Dermis blood vessel endothelial cell (primary cell): ENCODE measurements at regions not wholly inside any gene's neighbourhood (a gene's known extent, or its start where the extent isn't known, plus 50 kb on each side); places are given as distances from the start of the nearest gene placed in this dataset.
"Not testable (repeated sequence)": the region's sequence is repeated elsewhere in the genome, so short reads cannot be mapped to it uniquely, and the experiment has no call there.

Source experiments
- DNase-seq: peaks from one replicate; pipeline ENCODE4 v3.0.0; 2010

DNA sequence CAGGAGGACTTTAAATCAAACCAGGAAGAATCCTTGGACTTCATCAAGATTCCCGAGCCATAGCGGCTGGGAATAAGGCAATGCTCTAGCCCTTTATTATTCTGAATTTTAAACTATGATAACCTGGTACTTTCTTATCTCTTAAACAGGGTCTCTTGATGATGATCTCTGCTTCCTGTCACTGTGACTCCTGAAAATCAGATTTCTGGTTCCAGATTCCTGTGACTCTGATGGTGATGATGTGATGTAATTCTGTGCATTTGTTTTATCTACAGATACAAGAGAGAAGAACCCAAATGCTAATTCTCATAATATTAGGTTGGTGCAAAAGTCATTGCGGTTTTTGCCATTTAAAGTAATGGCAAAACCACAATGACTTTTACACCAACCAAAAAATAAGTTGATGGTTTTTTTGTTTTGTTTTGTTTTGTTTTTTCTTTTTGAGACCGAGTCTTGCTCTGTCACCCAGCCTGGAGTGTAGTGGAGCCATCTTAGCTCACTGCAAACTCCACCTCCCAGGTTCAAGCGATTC lies 116.3 kb upstream of the CREB1 start:
- no peak for DNase-seq

DNA sequence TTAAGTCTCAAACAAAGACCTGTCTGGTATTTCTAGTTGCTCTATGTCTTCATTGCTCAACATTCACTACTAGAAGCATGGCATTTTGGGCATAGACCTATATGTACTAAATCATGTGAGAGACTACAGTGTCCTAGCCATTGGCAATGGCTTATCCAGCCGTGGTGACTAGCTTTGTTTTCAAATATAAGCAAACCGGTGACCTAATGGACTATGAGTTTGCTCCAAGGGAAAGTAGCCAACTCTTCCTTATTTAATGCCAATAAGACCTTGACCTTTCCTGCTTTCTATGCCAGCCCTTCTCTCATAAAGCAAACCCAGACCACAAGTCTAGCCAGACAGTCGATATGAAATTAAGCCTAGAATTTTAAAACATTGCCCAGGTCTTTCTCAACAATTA lies 113.7 kb upstream of the CREB1 start:
- no peak for DNase-seq

DNA sequence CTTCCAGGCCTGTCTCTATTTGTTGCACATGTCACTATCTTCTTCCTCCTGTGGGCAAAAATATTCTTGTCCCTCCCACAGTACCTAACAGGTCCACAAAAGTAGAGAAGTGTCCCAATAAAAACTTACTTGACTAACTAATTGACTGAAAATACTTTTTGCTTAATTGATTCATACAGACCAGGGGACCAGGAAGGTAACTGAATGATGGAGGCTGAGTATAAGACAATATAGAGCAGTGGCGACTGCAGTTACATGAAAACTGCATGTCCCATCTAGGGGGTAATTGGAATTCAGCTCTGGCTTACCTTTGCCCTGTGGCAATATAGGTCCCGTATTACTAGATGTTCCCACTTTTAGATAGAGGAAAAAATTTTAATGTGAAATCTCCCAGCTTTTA lies 112.9 kb upstream of the CREB1 start:
- DNase-seq: no peak

DNA sequence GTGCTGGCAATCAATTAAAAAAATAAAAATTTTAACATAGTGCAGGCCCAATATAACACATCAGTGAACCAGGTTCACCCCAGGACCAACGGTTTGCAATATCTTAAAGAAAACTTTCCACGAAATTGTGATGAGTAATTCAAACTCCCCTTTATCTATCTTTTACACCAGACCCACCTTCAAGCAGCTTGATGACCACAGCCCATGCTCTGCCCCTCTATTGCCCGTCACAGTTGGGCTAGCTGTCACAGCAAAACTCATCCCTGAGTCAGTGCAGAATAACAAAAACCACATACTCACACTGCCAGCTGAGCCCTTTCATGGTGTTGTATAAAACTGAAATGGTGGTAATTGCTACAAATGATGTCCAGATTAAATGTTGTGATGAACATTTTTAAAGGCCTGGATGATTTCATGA lies 112.5 kb upstream of the CREB1 start:
- DNase-seq: no peak

DNA sequence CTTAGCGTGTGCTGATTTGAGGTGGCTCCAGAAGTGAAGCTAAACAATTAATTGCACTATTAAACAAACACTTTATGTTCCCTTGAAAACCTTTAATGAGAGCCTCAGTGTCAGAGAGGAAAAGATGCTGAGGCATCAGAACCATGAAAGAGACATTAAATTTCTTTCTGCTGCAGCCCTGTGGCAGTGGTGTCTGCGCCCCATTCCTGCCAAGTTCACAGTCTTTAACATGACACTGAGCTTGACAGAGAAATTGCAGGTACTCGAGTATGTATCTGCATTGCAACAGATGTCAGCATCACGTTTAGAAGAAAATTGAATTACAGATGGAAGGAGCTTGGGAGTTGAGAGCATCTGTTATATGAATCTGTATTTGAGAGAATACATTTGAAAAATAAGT lies 111.3 kb upstream of the CREB1 start:
- DNase-seq: no peak

DNA sequence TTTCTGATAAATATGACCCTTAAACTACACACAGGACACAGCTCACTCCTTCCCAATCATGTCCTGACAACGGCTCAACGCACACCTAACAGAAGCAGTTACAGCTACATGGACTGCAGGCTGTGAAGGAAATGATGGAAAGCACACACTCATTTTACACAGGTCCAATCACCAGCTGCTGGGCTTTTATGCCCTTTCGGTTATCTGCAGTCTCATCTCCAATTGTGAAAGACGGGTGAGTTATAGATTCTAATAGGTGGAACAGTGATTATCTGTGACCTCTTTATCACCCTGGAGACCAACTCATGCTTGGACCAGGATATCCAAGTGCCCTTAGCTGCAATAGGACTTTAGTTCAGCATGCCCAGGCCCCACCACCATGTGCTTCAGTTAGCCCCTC lies 110.4 kb upstream of the CREB1 start:
- no peak for DNase-seq

DNA sequence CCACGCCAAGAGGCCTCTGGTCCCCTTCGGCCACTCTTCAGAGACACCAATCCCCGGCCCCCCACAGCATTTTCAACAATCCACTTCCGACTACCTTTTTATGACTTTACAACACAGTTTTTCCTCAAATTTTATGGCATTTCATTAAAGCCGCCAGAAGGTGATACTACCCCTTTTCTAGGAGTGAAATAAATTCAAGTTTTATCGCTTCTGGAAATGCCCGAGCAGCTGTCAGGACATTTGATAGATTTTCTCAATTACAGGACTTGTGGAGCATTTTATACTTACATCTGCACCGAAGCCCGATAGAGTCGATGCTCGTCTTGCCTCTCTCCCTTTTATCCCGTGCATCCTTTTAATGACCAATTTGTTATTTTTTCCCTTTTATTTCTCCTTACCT lies 108.1 kb upstream of the CREB1 start:
- DNase-seq: no peak

DNA sequence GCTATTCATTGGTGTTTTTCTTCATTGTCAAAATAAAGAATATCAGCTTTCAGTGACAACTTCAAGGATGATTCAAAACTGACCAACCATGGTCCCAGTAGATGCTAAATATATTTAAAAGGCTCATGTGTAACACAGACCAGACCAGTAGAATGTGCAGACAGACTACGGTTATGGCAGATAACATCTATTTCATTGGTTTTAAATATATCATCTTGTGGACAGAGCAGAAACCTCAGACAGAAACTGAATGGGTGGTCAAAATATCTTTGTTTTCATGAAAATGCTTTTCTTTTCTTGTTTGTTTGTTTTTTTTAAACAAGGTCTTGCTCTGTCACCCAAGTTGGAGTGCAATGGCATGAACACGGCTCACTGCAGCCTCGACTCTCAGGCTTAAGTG lies 107.4 kb upstream of the CREB1 start:
- no peak for DNase-seq

DNA sequence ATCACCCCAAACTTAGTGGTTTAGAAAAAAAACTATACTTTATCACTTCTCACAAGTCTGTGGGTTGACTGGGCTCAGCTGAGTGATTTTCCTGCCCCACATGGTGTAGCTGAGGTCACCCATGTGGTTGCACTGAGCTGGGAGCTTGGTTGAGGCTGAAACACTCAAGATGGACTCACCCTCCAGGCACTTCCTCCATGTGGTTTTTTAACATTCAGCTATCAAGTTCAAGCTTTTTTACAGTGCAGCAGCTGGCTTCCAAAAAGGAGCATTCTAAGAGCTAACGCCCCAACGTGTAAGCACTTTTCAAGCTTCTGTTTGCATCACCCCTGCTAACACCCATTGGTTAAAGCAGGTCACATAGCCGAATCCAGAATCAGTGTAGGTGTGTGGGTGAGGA lies 105.9 kb upstream of the CREB1 start:
- DNase-seq: no peak

DNA sequence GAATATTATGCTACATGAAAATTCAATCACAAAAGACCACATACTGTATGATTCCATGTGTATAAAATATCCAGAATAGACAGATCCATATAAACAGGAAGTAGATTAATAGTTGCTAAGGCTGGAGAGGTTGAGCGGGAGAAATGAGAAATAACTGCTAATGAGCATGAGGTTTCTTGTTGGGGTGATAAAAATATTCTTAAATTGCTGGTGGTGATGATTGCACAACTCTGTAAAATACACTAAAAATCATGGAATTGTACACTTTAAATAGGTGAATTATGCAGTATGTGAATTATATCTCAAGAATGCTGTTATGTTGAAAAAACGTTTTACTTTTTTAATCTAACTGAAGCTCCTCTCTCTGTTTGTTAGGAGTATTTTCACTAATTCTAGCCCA lies 101.8 kb upstream of the CREB1 start:
- no peak for DNase-seq

DNA sequence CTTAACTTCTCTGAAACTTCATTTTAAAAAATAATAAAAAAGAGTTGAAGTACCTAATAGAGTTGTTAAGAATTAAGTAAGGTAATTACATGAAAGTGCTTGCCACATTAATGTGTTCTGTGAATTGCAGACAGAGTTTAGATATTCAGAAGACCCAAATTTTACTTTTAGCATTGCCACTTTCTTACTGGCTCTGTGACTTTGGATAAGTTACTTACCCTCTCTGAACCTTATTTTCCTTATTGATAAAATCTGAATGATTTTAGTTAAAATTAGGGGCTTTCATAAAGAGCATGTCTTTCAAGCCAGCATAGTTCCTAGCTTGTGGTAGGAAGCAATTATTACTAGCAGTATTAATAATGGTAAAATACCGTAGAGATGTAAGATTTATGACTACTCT lies 101.2 kb upstream of the CREB1 start:
- no peak for DNase-seq

DNA sequence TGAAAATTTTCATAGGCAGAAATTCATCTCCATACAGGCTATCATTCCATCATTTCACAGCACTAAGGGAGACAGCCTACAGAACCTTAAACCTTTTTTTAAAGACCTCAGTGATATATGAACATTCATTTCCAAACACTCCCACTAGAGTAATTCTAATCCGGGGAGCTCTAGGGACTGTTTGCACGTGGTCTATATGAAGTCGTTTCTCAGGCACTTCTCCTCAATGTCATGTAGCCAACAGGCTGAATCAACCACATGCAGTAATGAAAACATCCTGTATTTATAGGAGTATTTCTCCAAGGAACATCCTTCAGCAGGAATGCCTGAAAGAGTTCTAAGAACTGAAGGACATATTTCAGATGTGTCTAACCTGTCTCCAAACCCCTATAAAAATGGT lies 97.3 kb upstream of the CREB1 start:
- DNase-seq: no peak

DNA sequence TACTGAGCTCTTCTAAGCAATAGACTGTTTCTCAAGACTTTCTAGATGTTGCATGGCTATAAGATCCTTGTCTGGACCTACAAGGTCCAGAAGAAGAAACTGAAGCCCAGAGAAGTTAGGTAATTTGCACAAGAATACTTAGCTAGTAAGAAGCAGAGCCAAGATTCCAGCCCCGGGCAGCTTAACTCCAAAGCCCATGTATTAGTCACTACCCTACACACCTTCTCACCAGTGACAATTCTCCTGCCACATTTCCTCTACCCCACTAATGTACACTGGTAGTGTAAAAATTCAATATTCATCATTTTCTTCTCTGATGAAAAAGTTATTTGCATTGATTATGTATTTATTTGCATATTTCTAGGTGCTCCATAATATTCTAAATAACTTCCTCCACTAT lies 95.5 kb upstream of the CREB1 start:
- no peak for DNase-seq

DNA sequence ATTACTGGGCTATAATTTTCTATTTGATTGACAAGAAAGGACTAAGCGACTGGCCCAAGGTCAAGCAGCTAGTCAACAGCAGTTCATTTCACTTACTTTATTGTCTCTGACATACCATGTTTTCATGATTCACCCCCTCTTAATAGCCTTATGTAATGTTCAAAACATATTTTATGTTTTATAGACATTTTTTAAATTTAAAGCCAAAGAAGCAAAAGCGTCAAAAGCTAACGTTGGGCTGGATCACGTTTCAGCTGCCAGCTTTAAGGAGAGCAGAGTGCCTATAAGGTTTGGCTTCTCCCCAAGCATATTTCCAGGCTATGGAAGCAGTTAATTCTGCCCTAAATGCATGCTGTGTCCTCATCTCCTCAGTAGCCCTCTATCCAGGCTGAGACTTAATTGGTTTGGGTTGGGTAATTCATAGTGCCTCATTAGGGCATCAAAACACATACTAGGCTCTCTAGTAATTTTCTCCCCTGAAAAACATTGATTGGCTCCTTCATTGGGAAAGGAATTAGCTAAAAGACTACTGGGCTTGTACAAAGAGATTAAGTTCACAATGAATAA lies 94.8 kb upstream of the CREB1 start:
- no peak for DNase-seq

DNA sequence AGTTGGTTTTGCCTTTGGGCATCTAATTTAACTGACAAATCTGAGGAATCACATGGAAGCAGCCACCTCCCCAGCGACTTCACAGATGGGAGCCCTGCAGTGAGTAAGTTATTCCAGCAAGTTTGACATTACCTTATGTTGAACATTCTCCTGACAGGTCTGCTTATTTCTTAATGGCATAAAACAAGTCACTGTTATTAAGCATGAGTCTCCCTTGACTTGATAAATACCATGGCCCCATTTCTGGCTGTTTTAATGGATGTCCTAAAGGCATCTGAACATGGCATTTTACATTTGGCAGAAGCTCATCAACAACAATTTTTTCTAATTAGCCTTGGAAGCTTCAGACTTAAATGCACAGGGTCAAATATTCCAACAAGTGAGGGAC lies 92.6 kb upstream of the CREB1 start:
- no peak for DNase-seq

DNA sequence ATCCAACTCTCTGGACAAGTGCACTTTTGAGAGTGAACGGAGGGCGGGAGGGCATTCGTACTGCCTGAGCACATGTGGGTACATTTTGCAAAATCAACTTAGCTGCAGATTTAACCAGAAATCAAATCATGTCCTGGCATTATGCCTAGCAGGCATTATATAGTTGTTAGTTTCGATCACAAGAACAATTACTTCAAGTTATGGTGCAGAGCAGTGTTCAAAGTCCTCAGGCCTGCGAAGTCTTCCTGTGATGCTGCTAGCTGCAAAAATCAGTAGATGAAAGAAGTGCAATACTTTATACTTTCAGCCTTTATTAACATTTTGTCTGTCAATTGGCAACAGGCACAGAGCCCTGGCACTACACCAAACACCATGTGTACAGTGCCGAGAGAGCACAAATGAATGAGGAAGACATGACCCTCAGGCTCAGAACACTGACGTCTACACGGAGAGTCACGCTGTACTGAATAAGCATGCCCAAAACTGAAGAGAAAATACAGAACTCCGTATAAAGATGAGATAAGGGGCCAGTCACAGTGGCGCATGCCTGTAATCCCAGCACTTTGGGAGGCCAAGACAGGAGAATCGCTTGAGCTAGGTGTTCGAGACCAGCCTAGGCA lies 92.1 kb upstream of the CREB1 start:
- no peak for DNase-seq

DNA sequence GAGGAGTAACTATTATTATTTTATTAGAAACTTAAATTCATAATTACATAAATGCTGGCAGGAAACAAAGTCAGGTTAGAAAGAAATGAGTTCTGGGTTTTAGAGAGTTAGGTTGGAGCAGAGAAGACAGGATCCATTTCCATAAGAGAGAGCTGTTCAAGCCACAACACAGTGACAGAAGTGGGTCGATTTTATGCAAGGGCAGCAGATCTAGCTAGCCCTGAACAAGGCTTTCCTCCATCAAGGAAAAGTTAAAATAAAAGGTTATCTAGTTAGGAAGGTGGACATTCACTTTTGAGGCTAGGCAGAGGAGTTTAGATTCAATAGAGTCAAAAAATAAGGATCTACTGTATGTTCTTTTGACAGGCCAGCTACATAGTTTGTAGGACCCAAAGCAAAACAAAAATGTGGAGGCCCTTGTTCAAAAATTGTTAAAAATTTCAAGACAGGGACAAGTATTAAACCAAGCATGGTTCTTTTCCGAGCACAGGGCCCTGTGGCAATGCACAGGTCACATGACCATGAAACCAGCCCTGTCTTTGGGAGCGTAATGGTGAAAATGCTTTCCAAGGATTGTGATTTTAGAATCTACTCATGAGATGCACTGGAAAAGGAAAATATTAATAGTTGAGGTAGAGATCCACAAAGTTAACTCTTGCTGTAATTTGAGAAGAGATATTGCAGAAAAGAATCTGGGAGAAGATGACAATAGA lies 91.2 kb upstream of the CREB1 start:
- no peak for DNase-seq

DNA sequence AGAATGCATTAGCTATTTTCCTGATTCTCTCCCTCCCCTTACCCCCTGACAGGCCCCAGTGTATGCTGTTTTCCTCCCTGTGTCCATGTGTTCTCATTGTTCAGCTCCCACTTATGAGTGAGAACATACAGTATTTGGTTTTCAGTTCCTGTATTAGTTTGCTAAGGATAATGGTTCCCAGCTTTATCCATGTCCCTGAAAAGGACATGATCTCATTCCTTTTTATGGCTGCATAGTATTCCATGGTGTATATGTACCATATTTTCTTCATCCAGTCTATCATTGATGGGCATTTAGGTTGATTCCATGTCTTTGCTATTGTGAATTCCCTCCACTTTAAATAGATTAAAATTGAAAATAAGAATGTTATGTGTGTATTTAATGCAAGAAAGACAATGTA lies 89.9 kb upstream of the CREB1 start:
- DNase-seq: not testable (repeated sequence)

DNA sequence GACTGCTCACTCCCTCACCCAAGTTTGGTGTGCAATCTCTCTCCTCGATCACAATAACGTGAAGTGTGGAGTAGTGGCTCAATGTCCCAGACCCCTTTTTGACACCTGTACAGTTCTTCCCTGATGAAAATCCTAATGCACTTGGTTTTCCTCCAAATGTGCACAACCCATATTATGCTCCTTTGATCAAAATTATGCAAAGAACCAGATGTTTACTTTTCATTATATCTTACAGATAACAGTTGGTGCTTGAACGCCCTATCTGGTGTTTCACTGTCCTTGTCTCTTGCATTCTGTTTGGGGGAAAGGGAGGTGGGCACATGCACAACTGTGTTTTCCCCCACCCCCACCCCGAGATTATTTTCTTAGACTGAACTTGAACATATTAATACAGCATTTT lies 85.0 kb upstream of the CREB1 start:
- DNase-seq: no peak

DNA sequence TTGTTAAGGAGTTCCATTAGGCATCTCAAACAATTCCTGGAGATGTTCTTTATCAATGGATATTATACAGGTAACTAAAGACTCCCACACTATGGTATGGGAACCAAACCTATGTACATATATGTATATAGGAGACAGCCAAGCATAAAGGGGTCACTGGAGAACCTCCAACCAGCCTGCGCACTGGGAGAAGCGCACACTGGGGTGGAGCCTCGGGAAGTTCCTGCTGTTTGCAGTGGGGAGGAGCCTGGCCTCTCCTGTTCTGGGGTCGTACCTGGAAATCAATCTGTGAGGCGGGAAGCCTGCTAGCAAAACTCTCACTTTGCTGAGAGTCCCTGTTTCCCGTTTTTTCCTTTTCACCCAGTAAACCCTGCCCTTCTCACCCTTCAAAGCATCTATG lies 83.1 kb upstream of the CREB1 start:
- DNase-seq: no peak

DNA sequence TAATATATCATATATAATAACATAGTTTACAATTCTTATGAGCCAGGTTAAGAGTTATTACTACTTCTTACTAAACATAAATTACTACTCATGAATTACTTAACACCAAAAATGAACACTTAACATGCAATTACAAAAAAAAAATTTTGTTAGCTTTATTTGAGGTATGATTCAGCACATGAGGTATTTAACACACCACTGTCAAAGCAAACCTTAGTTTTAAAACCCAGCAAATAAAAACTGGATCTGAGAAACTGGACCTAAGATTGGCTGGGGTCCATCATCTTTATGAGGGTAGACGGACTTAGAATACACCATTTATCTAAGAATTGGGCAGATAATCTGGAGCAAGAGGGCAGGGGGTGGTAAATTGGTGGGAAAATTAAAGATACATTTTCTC lies 81.8 kb upstream of the CREB1 start:
- no peak for DNase-seq

DNA sequence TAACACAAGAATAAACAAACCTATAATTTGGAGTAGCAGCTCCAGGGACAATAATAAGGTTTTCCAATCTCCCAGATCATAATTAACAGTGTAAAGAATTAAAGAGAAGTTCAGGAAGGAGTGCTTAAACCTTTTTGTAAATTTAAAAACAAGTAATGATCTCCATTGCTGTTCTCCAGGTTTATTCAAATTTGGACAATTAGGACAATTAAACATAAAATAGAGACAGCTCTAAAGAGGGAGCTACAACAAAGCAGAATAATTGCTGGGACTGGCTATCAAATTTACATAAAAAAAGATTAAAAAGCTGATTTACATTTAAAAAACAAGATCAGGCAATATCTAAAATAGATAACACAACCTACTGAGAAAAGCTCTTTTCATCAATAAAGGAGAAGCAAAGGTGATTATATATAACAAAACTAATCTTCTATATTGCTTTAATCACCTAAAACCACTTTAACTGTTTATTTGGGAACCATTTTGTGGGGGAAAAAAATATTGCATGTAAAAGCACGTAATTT lies 80.1 kb upstream of the CREB1 start:
- DNase-seq: no peak

DNA sequence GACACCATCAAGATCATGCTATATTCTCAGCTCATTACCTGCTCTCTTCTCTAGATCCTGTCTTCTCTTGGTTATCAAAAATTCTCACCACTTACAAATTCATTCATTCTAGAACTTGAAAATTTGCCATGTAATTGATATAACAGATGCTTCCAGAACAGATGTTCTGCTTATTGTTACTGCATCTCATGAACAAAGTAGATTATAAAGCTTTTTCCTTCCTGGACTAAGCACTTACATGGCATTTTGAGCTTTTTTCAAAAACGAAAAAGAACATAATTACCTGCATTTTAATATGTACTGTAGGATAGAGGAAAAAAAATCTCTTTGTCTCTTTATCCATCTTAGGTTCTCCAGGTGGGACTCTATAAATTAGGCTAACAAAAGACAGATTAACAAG lies 79.6 kb upstream of the CREB1 start:
- peak; percentile 30 for DNase-seq

DNA sequence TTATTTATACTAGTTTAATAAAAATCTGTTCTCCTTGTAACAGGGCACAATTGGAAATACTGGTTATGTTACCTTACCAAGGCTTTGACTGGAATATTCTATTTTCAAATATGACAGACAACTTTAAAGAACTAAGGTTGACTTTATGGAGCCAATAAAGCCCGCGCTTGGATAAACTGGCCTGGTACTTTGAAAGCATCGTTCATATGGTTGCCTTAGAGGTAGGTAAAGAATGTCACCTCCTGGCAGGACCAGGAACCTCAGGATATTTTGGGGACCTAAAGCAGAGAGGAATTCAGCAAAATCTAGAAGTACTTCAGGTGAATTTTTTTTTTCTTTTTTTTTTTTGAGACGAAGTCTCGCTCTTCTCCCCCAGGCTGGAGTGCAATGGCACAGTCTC lies 71.2 kb upstream of the CREB1 start:
- DNase-seq: no peak
